A673 (cell line): ENCODE measurements at regions not wholly inside any gene's neighbourhood (a gene's known extent, or its start where the extent isn't known, plus 50 kb on each side); places are given as distances from the start of the nearest gene placed in this dataset.

Source experiments
- BruUV-seq: library from RNA; stranded (reverse); fragments of 400-500 nt; replicated peaks from 2 replicates; lab custom pipeline; 2021; lab: Mats Ljungman, UMichigan
- CTCF ChIA-PET: fragments of 300-600 bp; sonication (Branson Sonifier 250); formaldehyde crosslinking; loops from one replicate; lab custom pipeline; 2022; ENCODE audit warnings: antibody characterized with exemption; lab: Charles Lee
- POLR2A ChIA-PET: fragments of 300-600 bp; sonication (Branson Sonifier 250); formaldehyde crosslinking; loops from one replicate; lab custom pipeline; 2022; ENCODE audit warnings: antibody characterized with exemption; ENCODE audit not compliant: low non-redundant PET; lab: Charles Lee
- DNase-seq: peaks from one replicate; pipeline ENCODE4 v3.0.0-alpha.2; 2015; ENCODE audit warnings: low spot score
- H3K27ac ChIP-seq: fragments of 200-600 bp; sonication (generic); 2 replicates; pipeline ENCODE4 v1.5.1; 2016; ENCODE audit warnings: mixed run types, low read depth, mild to moderate bottlenecking, mixed read lengths, antibody characterized with exemption, low read length; ENCODE audit not compliant: poor library complexity, severe bottlenecking
- H3K27me3 ChIP-seq: fragments of 200-600 bp; sonication (generic); replicated peaks from 2 replicates; pipeline ENCODE4 v1.6.1; 2017; ENCODE audit warnings: mixed run types, low read depth, mild to moderate bottlenecking, mixed read lengths, antibody characterized with exemption, low read length; ENCODE audit not compliant: insufficient read depth, poor library complexity
- H3K36me3 ChIP-seq: fragments of 200-600 bp; sonication (generic); 2 replicates; pipeline ENCODE4 v1.6.1; 2016; ENCODE audit warnings: mixed run types, mild to moderate bottlenecking, mixed read lengths, antibody characterized with exemption, low read length; ENCODE audit not compliant: insufficient read depth, poor library complexity, severe bottlenecking
- H3K4me1 ChIP-seq: fragments of 200-600 bp; sonication (generic); 2 replicates; pipeline ENCODE4 v1.6.1; 2017; ENCODE audit warnings: mixed run types, mild to moderate bottlenecking, mixed read lengths, antibody characterized with exemption, low read length; ENCODE audit not compliant: insufficient read depth, poor library complexity, severe bottlenecking
- H3K4me3 ChIP-seq: fragments of 200-600 bp; sonication (generic); 2 replicates; pipeline ENCODE4 v1.5.1; 2016; ENCODE audit warnings: low read depth, mixed run types, mild to moderate bottlenecking, mixed read lengths, low read length; ENCODE audit not compliant: poor library complexity, severe bottlenecking
- H3K9me3 ChIP-seq: fragments of 200-600 bp; sonication (generic); 2 replicates; pipeline ENCODE4 v1.6.1; 2016; ENCODE audit warnings: mixed run types, low read depth, mild to moderate bottlenecking, mixed read lengths, antibody characterized with exemption, low read length; ENCODE audit not compliant: poor library complexity, severe bottlenecking
- EZH2 ChIP-seq: fragments of 200-600 bp; sonication (generic); IDR thresholded peaks from 2 replicates; pipeline ENCODE4 v1.6.1; 2017; ENCODE audit warnings: borderline replicate concordance, low read depth, mild to moderate bottlenecking, mixed read lengths, antibody characterized with exemption, low read length; ENCODE audit not compliant: poor library complexity, severe bottlenecking
- intact Hi-C: fragments of 100-400 bp; cut with micrococcal nuclease; formaldehyde crosslinking; loops from one replicate; pipeline ENCODE4 v1.10.0; 2022; ENCODE audit not compliant: unreplicated experiment
- TF ChIP-seq, protein P1 (sequence below): fragments of 300-800, 200-600 bp; sonication (generic); conservative IDR thresholded peaks from 2 replicates; pipeline ENCODE4 v1.5.1; 2017; ENCODE audit warnings: low read depth, mild to moderate bottlenecking, antibody characterized with exemption, low read length, moderate library complexity, mixed read lengths

DNA sequence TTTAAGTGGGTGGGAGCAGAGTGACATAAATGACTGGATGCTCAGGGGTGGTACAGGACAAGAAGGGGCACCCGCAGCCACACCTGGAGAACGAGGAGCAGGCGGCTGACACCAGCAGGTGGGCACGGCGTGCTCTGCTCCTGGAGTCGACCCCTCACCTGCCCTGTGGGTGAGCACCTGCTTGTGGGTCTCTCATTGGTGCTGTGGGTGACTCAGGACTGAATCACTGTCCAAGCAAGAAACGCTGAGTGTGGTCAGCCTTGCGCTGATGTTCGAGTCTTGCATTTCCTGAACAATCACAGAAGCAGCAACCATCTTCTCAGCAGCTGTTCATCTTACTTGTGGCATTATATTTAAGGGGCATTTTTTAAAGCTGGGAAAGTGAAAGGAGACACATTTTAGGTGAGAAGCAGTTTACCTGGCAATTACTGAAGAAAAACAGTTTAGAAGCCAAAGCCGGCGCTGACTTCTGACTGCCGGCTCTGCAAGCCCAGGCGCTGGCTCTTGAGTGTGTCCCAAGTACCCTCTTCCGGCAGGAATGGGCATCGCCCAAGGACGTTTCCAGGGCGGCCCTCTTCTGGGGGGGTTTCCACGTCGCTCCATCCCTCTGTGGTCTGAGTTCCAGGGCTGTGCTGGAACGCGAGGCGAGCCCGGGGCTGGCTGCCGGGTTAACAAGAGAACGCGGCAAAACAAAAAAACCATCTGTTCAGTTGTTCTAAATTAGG lies 145.2 kb upstream of the PFKP start:
- Histone ChIP-seq H3K27ac (no peak overlapping the region), H3K4me3 (no peak overlapping the region), H3K9me3 (no peaks in the 10 kb centered on the region), H3K36me3 (no peaks in the 10 kb centered on the region), H3K4me1 (peaks cover 32% of the 10 kb centered on the region), H3K27me3 (no peaks in the 10 kb centered on the region)
- ChIA-PET POLR2A (no interaction called here), CTCF (no interaction called here)
- intact Hi-C loops = no loop called here
- BruUV-seq = no TSS peak
- no peak for DNase-seq
- TF ChIP-seq EZH2 = no peak
- TF ChIP-seq, protein P1, sequence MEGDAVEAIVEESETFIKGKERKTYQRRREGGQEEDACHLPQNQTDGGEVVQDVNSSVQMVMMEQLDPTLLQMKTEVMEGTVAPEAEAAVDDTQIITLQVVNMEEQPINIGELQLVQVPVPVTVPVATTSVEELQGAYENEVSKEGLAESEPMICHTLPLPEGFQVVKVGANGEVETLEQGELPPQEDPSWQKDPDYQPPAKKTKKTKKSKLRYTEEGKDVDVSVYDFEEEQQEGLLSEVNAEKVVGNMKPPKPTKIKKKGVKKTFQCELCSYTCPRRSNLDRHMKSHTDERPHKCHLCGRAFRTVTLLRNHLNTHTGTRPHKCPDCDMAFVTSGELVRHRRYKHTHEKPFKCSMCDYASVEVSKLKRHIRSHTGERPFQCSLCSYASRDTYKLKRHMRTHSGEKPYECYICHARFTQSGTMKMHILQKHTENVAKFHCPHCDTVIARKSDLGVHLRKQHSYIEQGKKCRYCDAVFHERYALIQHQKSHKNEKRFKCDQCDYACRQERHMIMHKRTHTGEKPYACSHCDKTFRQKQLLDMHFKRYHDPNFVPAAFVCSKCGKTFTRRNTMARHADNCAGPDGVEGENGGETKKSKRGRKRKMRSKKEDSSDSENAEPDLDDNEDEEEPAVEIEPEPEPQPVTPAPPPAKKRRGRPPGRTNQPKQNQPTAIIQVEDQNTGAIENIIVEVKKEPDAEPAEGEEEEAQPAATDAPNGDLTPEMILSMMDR = no peak

DNA sequence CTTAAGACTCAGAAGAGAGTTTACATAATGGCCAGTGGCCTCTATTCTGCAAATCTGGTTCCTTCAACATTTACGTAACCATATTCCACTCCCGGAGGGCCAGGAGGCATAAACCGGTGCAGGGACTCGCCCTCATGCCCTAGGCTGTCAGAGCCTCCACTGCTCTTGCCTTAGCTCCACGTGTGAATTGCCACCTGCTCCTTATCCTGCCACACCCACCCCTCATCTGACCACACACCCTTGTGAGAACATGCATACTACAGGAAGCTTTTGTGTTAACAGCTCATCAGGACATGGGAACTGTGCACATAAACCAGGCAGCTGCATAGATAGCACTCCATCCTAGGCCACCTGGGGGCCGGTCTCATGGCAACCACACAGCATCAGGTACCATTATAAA lies 146.7 kb upstream of the PFKP start:
- Histone ChIP-seq H3K27ac (no peak overlapping the region), H3K36me3 (no peaks in the 10 kb centered on the region), H3K9me3 (no peaks in the 10 kb centered on the region), H3K4me3 (no peak overlapping the region), H3K4me1 (peaks cover 26% of the 10 kb centered on the region), H3K27me3 (no peaks in the 10 kb centered on the region)
- ChIA-PET POLR2A (no interaction called here), CTCF (no interaction called here)
- DNase-seq = no peak
- no TSS peak for BruUV-seq
- intact Hi-C loops = no loop called here
- TF ChIP-seq, protein P1 = no peak
- no peak for TF ChIP-seq EZH2

DNA sequence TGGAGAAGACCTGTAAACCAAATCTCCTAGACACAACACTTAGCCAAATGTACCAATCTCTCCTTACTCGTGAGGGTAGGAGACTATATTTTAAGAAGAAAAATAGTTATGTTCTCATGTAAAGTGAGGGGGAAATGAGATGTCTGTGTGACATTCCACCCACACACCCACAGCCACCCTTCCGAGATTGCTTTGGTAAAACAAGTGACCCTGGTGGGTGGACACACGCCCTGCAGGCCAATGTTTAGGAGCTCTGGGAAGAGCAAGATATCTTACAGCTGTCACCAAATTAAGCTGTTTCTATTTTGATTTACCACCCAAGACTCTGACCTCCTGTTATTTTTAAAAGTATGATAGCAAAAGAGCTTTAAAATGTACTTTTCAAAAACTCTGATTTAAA lies 147.2 kb upstream of the PFKP start:
- H3K4me1 ChIP-seq = peaks cover 24% of the 10 kb centered on the region
- no peaks in the 10 kb centered on the region for H3K27me3 ChIP-seq
- H3K4me3 ChIP-seq = no peak overlapping the region
- no TSS peak for BruUV-seq
- ChIA-PET POLR2A (no interaction called here), CTCF (no interaction called here)
- DNase-seq = no peak
- no peaks in the 10 kb centered on the region for H3K9me3 ChIP-seq
- intact Hi-C loops = no loop called here
- no peaks in the 10 kb centered on the region for H3K36me3 ChIP-seq
- TF ChIP-seq EZH2 = no peak
- TF ChIP-seq, protein P1 = no peak
- H3K27ac ChIP-seq = no peak overlapping the region
